Keratinocyte (primary cell): ENCODE measurements at regions not wholly inside any gene's neighbourhood (a gene's known extent, or its start where the extent isn't known, plus 50 kb on each side); places are given as distances from the start of the nearest gene placed in this dataset.

Source experiments
- DNase-seq: peaks from one replicate; pipeline ENCODE4 v3.0.0-alpha.2; 2011; ENCODE audit warnings: low read depth, missing footprints, low spot score
- FAIRE-seq: peaks from 2 replicates; lab custom pipeline; 2011; peaks lifted over from hg19 to GRCh38; lab: Jason Lieb, UNC
- H2AFZ ChIP-seq: 2 replicates; pipeline ENCODE4 v1.6.0; 2012; ENCODE audit warnings: low read length, control low read depth, inconsistent platforms; ENCODE audit not compliant: control insufficient read depth
- H3K27ac ChIP-seq: 2 replicates; pipeline ENCODE4 v1.5.1; 2011; ENCODE audit warnings: low read length; ENCODE audit not compliant: control insufficient read depth, insufficient read depth
- H3K27me3 ChIP-seq: 3 replicates; pipeline ENCODE4 v1.6.0; 2011; ENCODE audit warnings: low read length; ENCODE audit not compliant: control insufficient read depth, insufficient read depth; ENCODE audit errors: extremely low read depth
- H3K36me3 ChIP-seq, 2 experiments: 2 replicates in 1 of 2; 3 replicates in 1 of 2; pipeline ENCODE4 v1.5.1; 2011; ENCODE audit warnings: low read length in 2 of 2, mild to moderate bottlenecking in 1 of 2; ENCODE audit not compliant: control insufficient read depth in 2 of 2, insufficient read depth in 2 of 2; ENCODE audit errors: extremely low read depth in 1 of 2
- H3K4me1 ChIP-seq: 3 replicates; pipeline ENCODE4 v1.5.1; 2011; ENCODE audit warnings: low read length; ENCODE audit not compliant: control insufficient read depth, insufficient read depth; ENCODE audit errors: extremely low read depth
- H3K4me2 ChIP-seq: 3 replicates; pipeline ENCODE4 v1.6.0; 2011; ENCODE audit warnings: low read depth, low read length; ENCODE audit not compliant: control insufficient read depth, insufficient read depth; ENCODE audit errors: extremely low read depth
- H3K4me3 ChIP-seq, 3 experiments: fragments of 200-600 bp in 1 of 3; sonication (generic) in 1 of 3; 2 replicates in 2 of 3; 3 replicates in 1 of 3; pipeline ENCODE4 v1.5.1; 2011 to 2016; ENCODE audit warnings: low read length in 3 of 3, mild to moderate bottlenecking in 3 of 3, control low read depth in 2 of 3, inconsistent platforms in 1 of 3, low read depth in 1 of 3, mixed read lengths in 1 of 3, mixed run types in 1 of 3, moderate library complexity in 1 of 3; ENCODE audit not compliant: control insufficient read depth in 2 of 3, insufficient read depth in 2 of 3; ENCODE audit errors: extremely low read depth in 1 of 3
- H3K79me2 ChIP-seq: 2 replicates; pipeline ENCODE4 v1.6.0; 2012; ENCODE audit warnings: low read length; ENCODE audit not compliant: control insufficient read depth, insufficient read depth
- H3K9ac ChIP-seq: 3 replicates; pipeline ENCODE4 v1.6.0; 2011; ENCODE audit warnings: low read length; ENCODE audit not compliant: control insufficient read depth, insufficient read depth; ENCODE audit errors: extremely low read depth
- H3K9me1 ChIP-seq: 3 replicates; pipeline ENCODE4 v1.6.0; 2011; ENCODE audit warnings: low read length; ENCODE audit not compliant: control insufficient read depth, insufficient read depth; ENCODE audit errors: extremely low read depth
- H3K9me3 ChIP-seq: 2 replicates; pipeline ENCODE4 v1.5.1; 2012; ENCODE audit warnings: low read depth, low read length; ENCODE audit not compliant: control insufficient read depth
- H4K20me1 ChIP-seq: 3 replicates; pipeline ENCODE4 v1.6.0; 2011; ENCODE audit warnings: low read length; ENCODE audit not compliant: control insufficient read depth, insufficient read depth; ENCODE audit errors: extremely low read depth
- CTCF ChIP-seq, 3 experiments: IDR thresholded peaks in 1 of 3; conservative IDR thresholded peaks in 1 of 3; optimal IDR thresholded peaks in 1 of 3; 2 replicates in 2 of 3; 3 replicates in 1 of 3; pipeline versions ENCODE3 to v1.5.1; 2011; ENCODE audit warnings: low read length in 3 of 3, mild to moderate bottlenecking in 3 of 3, moderate library complexity in 2 of 3, control low read depth in 1 of 3, inconsistent platforms in 1 of 3; ENCODE audit not compliant: insufficient read depth in 2 of 3; ENCODE audit errors: extremely low read depth in 1 of 3
- EZH2 ChIP-seq: IDR thresholded peaks from one replicate; pipeline ENCODE4 v1.6.1; 2012; ENCODE audit warnings: inconsistent platforms, mild to moderate bottlenecking, low read length, moderate library complexity
- dilution Hi-C: fragments of 300-500 bp; cut with MboI; formaldehyde crosslinking; loops from one replicate; pipeline ENCODE4 v1.7.0; 2020; ENCODE audit warnings: low sequenced_read_pairs; ENCODE audit not compliant: extremely low pct_ligation_motif_present

- no peak for FAIRE-seq
- no peaks in the 10 kb centered on the region for H3K79me2 ChIP-seq
- no peak overlapping the region for H3K4me2 ChIP-seq
- no peak overlapping the region for H3K27ac ChIP-seq
- H3K4me1 ChIP-seq, result no peaks in the 10 kb centered on the region
- no peaks in the 10 kb centered on the region for H4K20me1 ChIP-seq
- no peaks in the 10 kb centered on the region for H3K9me1 ChIP-seq
- no peak overlapping the region for H2AFZ ChIP-seq
- dilution Hi-C loops, result no loop called here
- no peaks in the 10 kb centered on the region for H3K27me3 ChIP-seq
- no peaks in the 10 kb centered on the region for H3K36me3 ChIP-seq
- no peak for DNase-seq
- no peak overlapping the region for H3K4me3 ChIP-seq
- H3K9ac ChIP-seq, result no peak overlapping the region
- peaks cover 17% of the 10 kb centered on the region for H3K9me3 ChIP-seq
- TF ChIP-seq EZH2 (no peak), CTCF (optimal IDR thresholded peaks at IDR 0.05 in 1 of 3, IDR thresholded peaks at IDR 0.05 in 1 of 3, conservative IDR thresholded peaks at IDR 0.05 in 1 of 3; ENCODE audit: extremely low read depth in 1 of 3, insufficient read depth in 2 of 3, low read length in 3 of 3) (no peak)
These were observed 586.4 kb downstream of the BRD1 start for GRCh38 chr22:49241174-49241851.

DNA sequence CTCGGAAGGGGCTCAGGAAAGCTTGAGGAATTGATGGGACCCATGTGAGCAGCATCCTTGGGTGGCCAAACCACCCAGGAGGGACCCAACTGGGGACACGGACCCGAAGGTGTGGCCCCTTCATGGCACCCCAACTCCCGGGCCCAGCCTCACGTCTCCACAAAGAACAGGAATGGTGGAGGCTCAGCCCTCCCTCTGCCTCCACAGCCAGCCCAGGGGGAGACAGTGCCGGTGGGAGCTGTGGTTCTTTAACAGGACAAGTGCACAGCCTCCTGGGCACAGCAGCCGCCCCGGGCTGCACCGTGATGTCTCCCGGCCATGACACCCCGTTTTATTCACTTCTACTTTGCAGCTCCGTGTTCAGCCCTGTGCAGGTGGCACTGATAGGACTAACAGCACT is 587.2 kb downstream of the BRD1 start:
- Histone ChIP-seq H2AFZ (no peak overlapping the region), H3K4me3 (no peak overlapping the region), H3K4me2 (no peak overlapping the region), H3K9me3 (peaks cover 22% of the 10 kb centered on the region), H4K20me1 (no peaks in the 10 kb centered on the region), H3K27ac (no peak overlapping the region), H3K9me1 (no peaks in the 10 kb centered on the region), H3K36me3 (no peaks in the 10 kb centered on the region), H3K27me3 (no peaks in the 10 kb centered on the region), H3K4me1 (no peaks in the 10 kb centered on the region), H3K79me2 (no peaks in the 10 kb centered on the region), H3K9ac (no peak overlapping the region)
- no peak for TF ChIP-seq EZH2
- TF ChIP-seq CTCF (optimal IDR thresholded peaks at IDR 0.05 in 1 of 3, IDR thresholded peaks at IDR 0.05 in 1 of 3, conservative IDR thresholded peaks at IDR 0.05 in 1 of 3; ENCODE audit: extremely low read depth in 1 of 3, insufficient read depth in 2 of 3, low read length in 3 of 3), result no peak
- no peak for FAIRE-seq
- DNase-seq, result no peak
- dilution Hi-C loops, result no loop called here
